HG02588 (cell line): ENCODE measurements at regions not wholly inside any gene's neighbourhood (a gene's known extent, or its start where the extent isn't known, plus 50 kb on each side); places are given as distances from the start of the nearest gene placed in this dataset.

ENCODE experiments used
- ATAC-seq: cut with Tn5 transposase; IDR thresholded peaks from one replicate; pipeline ENCODE4 v1.9.1; 2021; ENCODE audit warnings: mild to moderate bottlenecking, moderate library complexity; ENCODE audit not compliant: unreplicated experiment

DNA sequence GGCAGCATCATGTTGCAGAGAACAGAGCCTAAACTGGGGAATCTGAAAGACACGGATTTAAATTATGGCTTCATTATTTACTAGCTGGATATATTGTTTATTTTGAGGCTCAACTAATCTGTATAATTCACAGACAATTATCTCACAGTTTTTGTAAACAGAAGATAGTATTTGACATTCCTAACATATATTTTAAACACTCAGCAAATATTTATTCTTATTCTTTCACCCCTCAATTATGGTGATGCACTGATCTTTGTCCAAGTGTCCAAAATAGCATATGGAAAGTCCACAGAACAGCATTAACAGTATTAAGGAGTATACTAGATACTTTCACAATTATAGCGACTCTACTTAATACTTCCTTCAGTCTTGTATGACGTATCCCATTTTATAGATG is 257.0 kb downstream of the ADGRG6 start:
- ATAC-seq, result no peak

DNA sequence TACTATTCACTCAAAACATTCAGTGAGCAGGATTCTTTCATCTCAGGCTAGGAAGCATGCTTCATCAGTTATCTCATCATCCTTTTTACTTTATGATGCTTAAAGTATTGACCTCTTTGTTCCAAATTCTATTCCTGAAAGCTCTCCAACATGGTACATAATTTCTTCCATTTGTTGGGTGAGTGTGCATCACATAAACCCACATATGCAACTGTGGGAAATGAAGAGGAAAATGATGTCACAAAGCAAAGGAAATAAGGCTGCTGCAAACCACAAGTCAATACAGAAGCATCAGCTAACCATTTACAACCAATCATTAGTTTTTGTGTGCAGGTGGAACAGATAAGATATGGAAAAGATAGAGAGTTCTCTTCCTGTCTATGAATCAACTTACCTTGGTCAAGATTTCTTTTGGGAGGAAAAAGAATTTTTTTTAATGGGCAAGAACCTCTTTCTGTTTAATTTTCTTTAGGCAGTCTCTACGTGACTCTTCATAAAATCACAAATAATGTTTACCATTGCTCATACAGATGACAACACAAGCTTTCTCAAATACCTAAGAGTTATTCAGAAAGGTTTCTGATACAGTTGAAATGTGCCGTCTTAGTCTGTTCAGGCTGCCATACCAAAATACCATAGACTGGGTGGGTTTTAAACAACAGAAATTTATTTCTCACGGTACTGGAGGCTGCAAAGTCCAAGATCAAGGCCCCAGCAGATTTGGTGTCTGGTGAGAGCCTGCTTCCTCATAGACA is 259.9 kb downstream of the ADGRG6 start:
- ATAC-seq, result no peak

DNA sequence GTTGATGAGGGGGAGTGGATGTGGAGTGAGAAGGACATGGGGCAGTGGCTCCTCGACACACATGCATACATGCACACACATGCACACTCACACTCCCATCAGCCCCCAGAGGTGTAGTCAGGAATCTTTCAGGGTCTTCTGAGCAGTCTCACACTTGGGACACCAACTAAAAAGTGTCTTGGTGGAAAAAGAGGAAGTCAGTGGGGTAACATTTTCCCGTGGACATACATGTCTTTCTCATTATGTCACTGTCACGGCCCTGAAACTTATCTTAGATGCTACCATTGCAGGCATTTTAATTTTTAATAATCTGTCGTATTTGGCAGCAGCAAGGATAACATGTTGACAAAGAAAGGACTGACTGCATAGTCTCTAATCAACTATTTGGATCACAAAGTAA is 261.1 kb downstream of the ADGRG6 start:
- no peak for ATAC-seq

DNA sequence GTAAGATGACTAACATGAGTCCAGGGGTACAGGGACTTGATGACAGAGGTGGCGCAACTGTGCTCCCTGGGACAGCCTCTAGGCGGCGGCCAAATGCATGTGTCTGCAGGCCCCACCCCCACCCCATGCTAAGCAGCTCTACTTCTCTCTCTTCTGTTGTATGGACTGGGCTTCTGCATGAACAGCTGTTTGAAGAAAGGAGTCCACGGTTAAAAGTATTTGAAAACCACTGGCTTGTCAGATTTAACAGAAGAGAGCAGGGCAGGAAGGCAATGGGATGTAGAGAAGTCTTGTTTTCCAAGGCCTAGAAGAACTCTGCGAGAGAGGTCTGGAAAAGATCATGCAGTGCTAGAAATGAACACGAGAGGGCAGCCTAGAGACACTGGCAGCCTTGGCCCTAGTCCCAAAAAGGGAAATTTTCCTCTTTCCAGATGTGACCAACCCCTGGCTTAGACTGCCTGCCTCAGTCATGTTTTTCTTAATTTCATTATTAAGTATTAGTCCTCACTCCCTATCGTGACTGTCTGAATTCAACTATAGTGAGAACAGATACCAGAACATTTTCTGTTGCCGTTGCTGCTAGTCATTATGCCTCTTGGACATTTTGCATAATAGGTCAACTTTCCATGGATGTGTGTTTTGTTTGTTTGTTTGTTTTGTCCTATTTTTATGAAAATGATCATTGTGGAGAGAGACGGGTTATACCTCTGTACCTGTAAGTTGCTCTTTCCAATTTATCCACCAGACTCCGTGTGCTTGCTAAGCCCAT is 265.0 kb downstream of the ADGRG6 start:
- ATAC-seq, result peak; percentile 65

DNA sequence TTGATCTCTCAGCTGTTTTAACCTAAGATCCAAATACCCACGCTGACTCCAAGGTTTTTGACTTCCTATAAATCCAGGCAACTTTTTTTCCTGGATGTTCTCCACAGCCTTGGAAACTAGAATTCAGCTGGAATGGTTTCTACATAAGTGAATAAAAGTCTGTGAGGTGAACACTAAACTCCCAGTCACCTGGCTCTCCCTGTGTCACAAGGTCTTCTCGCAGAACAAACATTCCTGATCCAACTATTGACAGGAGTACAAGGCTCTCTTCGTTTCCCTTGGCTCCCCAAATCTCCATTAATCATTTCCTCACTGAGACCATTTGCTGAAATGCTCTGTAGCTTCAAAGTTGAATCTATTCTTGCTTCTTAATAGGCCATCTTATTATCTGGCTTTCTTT is 265.7 kb downstream of the ADGRG6 start:
- ATAC-seq, result no peak

DNA sequence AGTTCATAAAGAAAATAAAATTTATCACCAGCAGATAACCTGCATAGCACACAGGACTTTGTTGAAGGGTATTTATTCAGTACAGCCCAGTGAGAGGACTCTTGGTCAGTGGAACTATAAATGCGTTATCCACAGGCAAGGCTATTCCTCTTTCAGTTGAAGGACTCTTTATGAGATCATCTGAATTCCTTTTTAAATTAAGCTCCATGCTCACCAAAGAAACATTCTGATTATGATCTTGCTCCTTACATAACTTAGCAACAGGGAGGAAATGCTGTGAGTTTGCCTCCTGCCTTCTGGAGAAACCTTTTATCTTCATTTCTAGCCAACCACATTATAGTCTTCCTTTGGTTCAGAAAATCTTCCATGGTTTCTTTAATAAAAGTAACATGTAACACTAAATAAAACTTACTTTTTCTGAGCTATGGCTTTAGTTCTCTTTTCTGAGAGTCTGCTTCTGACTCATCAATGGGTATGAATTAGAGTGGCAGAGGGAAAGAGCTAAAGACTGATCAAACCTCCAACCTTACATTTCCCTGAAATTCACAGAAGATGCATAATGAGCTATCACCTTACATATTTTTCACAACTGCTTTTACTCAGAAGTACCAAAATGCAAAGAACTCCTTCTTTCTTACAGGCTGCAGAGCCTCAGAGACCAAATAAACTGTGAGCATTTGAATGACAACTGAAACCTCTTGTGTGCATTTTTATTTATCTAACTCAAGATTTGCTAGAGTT is 267.2 kb downstream of the ADGRG6 start:
- no peak for ATAC-seq

DNA sequence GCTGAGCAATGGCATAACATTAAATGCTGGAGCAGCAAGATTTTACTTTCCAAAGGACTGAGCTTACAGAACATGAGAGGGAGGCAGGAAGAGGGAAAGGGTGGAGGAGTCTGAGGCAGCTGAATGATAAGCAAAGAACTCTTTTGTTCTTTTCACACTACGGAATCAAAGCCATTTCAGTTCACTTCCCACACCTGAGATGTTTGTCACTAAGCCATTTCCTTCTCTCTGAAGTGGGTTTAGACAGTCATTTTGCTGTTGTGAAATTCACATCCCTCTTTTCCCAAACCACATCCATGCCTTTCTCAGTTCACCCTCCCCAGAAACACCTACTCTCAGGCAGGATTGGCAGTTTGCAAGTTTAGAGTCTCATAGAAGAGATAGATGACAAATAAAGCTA is 267.9 kb downstream of the ADGRG6 start:
- no peak for ATAC-seq

DNA sequence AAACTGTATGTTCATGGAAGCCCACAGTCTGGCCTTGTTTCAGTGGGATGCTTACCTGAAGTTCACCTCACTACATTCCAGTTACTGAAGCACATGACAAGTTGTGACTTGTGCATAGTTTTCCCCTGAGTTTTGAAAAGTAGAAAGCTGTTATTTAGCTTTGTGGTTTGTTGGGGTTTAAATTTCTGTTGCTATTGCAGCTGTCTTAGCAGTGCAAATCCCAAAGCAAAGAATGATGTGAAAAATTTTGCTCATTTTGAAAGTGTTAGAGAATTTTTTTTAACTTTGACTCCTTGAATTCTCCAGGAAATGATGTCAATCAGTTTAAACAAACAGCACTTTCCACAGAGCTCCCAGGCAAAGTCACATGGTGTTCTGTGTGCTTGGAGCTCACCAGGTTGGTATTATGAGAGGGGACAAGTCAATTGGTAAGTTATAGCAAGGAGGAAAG is 268.4 kb downstream of the ADGRG6 start:
- no peak for ATAC-seq

DNA sequence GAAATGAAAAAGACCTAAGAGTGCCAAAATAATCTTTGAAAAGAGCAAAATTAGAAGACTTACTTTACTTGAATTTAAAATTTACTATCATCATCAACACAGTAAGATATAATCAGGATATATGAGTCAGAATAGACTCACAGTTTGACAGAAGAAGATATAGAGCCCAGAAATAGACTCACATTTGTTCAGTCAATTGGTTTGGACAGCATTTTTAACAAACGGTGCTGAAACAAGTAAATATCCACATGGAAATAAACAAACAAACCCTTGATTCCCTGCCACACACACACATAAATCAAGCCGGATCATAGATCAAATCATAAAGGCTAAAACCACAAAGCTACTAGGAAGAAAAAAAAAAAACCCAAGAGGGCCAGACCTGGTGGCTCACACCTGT is 291.1 kb downstream of the ADGRG6 start:
- no peak for ATAC-seq

DNA sequence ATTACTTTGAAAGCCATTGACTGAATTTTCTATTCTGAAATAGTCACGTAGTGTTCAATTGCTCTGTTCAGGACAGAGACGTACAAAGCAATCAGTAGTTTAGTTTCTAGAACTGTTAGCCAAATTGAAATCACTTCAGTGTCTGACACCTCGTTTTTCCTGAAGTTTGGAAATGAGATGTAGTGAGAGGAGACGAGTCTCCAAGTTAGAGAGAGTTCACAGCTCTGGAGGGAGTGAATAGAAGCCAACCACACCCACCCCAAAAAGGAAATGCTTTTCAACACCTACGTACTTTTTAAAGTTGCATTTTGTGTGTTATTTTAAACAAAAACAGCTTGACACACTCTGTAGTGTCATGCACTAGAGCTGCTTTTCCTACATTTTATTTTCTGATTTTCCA is 296.0 kb downstream of the ADGRG6 start:
- no peak for ATAC-seq

DNA sequence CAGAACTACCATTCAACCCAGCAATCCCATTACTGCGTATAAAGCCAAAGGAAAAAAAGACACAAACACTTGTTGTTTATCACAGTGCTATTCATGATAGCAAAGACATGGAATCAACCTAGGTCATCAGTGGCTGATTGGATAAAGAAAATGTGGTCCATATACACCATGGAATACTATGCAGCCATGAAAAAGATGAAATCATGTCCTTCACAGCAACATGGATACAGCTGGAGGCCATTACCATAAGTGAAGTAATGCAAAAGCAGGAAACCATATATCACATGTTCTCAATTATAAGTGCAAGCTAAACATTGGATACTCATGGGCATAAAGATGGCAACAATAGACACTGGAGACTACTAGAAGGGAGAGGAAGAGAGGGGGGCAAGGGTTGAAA is 299.6 kb downstream of the ADGRG6 start:
- no peak for ATAC-seq

DNA sequence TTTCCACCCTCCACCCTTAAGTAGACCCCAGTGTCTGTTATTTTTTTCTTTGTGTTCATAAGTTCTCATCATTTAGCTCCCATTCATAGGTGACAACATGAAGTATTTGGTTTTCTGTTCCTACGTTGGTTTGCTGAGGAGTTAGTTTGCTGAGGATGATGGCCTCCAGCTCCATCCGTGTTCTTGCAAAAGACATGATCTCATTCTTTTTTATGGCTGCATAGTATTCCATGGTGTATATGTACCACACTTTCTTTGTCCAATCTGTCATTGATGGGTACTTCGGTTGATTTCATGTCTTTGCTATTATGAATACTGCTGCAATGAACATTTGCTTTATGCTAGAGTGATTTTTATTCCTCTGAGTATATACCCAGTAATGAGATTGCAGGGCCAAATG is 301.2 kb downstream of the ADGRG6 start:
- ATAC-seq, result no peak

DNA sequence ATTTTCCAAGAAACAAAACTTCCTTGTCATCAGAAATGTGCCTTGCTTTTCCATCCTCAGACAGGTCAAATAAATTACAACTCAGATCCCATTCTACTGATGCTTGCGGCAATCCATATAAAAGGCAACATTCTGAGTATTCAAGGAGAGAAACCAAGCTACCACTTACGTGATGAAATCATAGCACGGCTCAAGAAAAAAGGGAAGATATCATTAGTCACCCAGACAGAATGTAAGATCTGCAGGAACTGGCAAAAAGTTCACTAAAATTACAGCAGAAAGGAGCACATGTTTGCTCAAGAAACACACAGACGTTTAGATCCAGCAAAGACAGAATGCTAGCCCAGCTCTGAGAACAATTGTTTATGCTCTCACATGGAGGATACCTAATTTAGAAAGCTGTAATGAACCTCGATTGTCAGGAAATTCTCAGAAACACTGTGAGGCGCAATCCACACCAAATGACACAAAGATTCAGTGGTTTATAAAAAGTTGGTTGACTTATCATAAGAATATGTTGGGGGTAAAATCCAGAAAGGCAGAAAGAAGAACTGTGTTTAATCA is 304.2 kb downstream of the ADGRG6 start:
- ATAC-seq, result no peak

DNA sequence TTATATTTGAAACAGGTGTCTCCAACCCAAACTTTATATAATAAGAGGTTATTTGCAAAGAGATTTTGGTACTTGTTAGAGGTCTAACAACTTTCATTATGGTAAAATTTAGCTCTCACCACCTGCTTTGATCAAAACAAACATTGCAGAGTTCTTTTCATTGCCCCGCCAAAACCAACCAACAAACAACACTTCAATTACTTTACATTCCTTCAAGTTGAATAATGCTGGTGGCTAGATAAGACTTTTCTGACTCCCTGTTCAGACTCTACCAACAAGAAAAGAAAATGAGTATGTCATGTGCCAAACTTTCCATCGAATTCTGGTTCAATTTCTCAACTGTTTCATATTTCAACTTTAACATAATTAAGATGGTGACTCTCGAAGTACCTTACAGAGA is 311.1 kb downstream of the ADGRG6 start:
- no peak for ATAC-seq

DNA sequence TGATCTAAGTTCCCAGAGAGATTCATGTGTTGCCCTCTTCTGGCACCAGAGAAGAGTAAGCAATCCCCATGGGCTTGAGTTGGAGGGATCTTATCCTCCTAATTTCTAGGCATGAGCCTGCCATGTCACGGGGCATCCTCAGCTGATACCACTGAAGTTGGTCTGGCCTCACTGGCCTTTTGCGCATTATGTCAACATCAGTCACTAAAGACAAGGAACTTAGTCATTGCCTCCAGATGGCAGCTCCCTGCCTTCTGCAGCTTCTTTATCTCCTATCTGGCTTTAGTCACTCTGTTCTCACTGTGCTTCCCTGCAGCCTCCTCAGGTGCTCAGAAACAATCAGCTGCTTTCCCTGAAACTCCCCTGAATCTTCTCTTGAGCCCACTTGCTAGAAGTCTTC is 312.2 kb downstream of the ADGRG6 start:
- ATAC-seq, result no peak

DNA sequence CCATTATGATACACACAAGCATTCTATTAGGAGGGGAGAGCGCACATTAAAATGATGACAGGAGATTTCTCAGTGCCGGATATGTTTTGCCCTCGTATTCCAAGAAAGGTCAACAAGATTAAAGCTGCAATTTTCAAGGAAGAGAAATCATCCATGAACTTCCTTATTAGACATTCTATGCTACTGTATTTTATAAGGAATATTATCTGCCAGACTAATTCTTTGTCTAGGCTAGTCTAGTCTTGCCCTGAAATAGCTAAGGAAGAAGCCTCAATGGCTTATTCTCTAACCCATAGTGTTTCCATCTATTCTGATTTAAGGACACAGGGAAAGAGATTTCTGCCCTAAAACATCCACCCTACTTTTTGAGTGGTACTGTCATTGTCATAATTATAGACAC is 315.4 kb downstream of the ADGRG6 start:
- ATAC-seq, result no peak

DNA sequence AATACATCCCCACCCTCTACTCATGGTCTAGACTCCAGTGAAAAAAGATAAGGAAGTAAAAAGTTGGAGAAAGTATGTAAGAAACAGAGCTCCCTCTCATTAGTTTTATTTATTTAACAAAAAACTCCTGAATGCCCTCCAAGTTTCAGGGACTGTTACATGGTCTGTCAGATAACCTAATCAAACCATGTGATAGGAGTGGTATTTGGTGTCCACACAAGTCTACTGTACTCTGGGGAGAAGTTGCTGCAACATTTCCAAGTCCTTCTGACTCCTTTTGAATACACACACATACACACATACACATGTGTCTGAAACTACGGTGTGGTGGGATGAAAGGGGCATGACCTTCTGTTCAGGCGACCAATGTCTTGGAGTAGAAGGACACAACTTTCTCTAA is 320.0 kb downstream of the ADGRG6 start:
- ATAC-seq, result no peak

DNA sequence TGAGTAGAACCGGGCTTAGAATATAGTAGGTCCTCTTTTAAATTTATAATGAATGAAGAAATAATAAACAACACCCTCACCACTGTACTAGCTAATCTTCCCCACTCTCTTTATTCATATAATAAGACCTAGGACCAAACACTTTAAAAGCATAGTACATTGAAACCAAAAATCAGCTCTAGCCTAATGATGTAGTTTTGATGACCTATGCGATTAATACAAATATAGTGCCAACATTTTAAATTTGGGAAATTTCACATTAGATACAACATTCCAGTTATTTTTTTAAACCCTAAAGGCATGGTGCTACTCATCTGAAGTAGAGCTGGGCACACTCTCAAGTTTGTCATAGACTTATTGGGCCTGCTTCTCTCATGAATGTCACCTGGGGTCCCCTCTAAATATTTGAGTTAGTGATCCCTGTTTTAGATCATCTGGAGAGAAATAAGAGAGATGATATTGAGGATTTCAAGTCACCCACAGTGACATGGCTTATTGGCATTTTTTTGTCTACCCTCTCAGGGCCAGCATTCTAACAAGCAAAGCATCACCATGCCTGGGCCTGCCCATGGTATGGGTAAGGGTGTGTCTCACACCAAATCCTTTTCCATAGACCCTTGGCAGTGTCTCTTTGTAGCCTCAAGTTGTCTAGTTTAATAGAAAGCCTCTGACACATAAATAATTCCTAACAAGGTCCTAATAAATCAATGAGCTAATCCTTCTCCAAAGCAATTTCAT is 319.8 kb downstream of the HIVEP2 start:
- ATAC-seq, result no peak

DNA sequence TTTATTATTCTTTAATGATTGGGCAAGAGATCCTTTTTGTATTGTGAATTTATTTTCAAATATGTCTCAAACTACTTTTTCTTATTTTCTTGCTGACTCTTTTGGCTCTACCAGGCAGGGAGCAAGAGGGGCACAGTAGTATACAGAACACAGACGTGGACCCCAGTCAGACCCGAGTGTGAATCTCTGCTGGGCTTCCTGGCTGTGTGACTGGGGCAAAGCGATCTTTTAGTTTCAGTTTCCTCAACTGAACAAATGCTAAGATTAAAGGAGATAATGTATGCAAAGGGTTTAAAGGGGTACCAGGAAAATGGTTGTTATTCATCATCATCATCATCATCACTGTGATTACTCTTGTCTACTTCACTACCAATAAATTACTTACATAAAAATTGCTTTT is 317.5 kb downstream of the HIVEP2 start:
- no peak for ATAC-seq

DNA sequence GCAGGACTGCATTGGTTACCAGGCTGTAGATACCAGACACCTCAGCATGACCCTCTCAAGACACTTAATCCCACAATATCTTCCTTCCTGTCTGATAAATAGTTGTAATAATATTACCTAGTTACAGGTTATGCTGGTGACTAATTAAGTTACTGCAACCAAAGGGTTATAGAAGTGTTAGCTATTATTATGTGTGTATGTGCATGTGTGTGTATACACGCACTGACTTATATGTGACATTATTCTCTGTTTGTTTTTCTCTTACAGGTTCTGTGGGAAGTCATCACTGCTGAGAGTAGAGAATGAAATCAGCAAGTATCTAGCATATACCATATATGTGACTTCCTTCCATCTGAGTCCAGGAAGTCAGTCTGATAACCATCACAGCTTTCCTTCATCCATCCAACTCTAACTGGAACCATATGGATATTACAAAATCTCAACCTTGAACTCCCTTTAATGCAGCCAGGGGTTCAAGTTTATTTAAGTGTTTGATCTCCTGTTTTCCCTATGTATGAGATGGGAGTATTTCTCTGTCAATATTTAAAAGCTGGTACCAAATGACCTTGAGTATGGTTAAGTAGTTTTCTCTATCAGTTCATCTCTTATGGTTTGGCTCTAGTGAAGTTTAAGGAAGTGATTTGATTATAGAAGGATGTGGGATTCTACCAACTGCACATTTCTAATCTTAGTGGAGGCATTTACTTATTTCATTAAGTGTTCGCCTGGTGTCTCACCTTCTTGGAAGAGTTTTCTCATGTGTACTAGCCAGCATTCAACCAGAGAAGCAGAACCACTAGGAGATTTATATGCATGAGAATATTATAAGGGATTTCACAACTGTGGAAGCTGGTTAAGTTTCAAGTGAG is 313.2 kb downstream of the HIVEP2 start:
- ATAC-seq, result no peak
